ENCODE measurements at regions not wholly inside any gene's neighbourhood (a gene's known extent, or its start where the extent isn't known, plus 50 kb on each side); places are given as distances from the start of the nearest gene placed in this dataset.

DNA sequence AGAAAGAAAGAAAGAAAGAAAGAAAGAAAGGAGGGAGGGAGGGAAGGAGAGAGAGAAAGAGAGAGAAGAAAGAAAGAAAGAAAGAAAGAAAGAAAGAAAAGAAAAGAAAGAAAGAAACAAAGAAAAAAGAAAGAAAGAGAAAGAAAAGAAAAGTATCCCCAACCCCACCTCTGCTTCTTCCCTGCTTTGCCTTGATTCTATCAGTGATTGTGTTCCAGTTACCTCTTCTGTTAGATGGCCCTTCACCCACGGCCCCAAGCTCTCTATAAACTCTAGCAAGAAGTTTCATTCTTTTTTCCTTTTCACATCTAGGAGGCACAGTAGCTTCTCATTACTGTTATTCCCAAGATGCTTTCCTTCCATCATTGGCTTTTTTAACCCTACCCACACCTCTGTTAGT lies 1097.5 kb upstream of the ZEB2 start:
- intact Hi-C loops (cut with DNase I): no loop called here
- no peaks in the 10 kb centered on the region for H3K36me3 ChIP-seq
- H3K9me3 ChIP-seq: no peaks in the 10 kb centered on the region
- no peaks in the 10 kb centered on the region for H3K27me3 ChIP-seq
- no peak for DNase-seq
- WGBS, 3 donors: 79 to 93% (median 88%) methylated on average over 1 of the region's 1 CpG
- H3K27ac ChIP-seq: no peak overlapping the region
- H3K4me3 ChIP-seq: no peak overlapping the region
- H3K4me1 ChIP-seq (ENCODE audit: insufficient read depth): no peaks in the 10 kb centered on the region
- TF ChIP-seq EP300 (IDR thresholded peaks at IDR 0.05): no peak
- TF ChIP-seq POLR2A (IDR thresholded peaks at IDR 0.05): no peak
- TF ChIP-seq, protein P1, sequence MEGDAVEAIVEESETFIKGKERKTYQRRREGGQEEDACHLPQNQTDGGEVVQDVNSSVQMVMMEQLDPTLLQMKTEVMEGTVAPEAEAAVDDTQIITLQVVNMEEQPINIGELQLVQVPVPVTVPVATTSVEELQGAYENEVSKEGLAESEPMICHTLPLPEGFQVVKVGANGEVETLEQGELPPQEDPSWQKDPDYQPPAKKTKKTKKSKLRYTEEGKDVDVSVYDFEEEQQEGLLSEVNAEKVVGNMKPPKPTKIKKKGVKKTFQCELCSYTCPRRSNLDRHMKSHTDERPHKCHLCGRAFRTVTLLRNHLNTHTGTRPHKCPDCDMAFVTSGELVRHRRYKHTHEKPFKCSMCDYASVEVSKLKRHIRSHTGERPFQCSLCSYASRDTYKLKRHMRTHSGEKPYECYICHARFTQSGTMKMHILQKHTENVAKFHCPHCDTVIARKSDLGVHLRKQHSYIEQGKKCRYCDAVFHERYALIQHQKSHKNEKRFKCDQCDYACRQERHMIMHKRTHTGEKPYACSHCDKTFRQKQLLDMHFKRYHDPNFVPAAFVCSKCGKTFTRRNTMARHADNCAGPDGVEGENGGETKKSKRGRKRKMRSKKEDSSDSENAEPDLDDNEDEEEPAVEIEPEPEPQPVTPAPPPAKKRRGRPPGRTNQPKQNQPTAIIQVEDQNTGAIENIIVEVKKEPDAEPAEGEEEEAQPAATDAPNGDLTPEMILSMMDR (IDR thresholded peaks at IDR 0.05): no peak

DNA sequence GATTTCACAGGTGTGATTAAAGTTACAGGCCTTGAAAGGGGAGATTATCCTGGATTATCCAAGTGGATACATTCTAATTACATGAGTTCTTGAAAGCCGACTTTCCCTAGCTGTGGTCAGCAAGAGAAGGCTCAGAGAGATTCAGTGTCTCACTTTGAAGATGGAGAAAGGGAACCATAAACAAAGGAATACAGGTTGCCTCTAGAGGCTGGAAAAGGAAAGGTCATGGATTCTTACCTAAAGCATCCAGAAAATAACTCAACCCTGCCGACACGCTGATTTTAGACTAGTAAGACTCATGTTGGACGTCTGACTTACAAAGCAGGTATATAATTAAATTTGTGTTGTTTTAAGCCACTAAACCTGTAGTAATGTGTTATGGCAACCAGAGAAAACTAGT lies 1095.7 kb upstream of the ZEB2 start:
- Histone ChIP-seq H3K9me3 (no peaks in the 10 kb centered on the region), H3K27me3 (no peaks in the 10 kb centered on the region), H3K27ac (no peak overlapping the region), H3K4me3 (no peak overlapping the region), H3K4me1 (ENCODE audit: insufficient read depth) (no peaks in the 10 kb centered on the region), H3K36me3 (no peaks in the 10 kb centered on the region)
- intact Hi-C loops (cut with DNase I): no loop called here
- TF ChIP-seq, protein P1 (IDR thresholded peaks at IDR 0.05): no peak
- TF ChIP-seq EP300 (IDR thresholded peaks at IDR 0.05) (no peak), POLR2A (IDR thresholded peaks at IDR 0.05) (no peak)
- 94 to 98% (median 96%) methylated on average over 4 of the region's 4 CpGs for WGBS, 3 donors
- no peak for DNase-seq

DNA sequence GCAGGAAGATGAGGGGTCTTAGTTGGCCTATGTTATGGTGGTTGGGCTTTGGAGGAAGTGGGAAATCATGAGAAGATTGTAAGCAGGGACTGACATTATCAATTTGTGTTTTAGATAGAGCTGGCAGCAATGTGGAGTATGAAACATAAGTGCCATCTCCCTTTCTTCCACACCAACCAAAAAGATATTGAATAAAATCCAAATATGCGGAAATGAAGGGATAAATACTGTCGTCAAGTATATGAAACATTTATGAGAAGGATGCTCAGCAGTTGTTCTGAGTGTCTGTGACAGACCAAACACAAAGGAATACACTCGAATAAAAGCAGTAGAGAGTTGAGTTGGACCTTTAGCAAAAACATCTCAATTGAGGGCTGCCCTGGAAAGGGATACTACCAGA lies 1090.0 kb upstream of the ZEB2 start:
- intact Hi-C loops (cut with DNase I): no loop called here
- TF ChIP-seq, protein P1 (IDR thresholded peaks at IDR 0.05): no peak
- TF ChIP-seq EP300 (IDR thresholded peaks at IDR 0.05): no peak
- TF ChIP-seq POLR2A (IDR thresholded peaks at IDR 0.05): no peak
- Histone ChIP-seq H3K27ac (no peak overlapping the region), H3K36me3 (no peaks in the 10 kb centered on the region), H3K9me3 (no peaks in the 10 kb centered on the region), H3K4me3 (no peak overlapping the region), H3K27me3 (no peaks in the 10 kb centered on the region), H3K4me1 (ENCODE audit: insufficient read depth) (no peaks in the 10 kb centered on the region)
- DNase-seq: no peak
- WGBS, 3 donors: 95 to 99% (median 96%) methylated on average over 3 of the region's 3 CpGs

DNA sequence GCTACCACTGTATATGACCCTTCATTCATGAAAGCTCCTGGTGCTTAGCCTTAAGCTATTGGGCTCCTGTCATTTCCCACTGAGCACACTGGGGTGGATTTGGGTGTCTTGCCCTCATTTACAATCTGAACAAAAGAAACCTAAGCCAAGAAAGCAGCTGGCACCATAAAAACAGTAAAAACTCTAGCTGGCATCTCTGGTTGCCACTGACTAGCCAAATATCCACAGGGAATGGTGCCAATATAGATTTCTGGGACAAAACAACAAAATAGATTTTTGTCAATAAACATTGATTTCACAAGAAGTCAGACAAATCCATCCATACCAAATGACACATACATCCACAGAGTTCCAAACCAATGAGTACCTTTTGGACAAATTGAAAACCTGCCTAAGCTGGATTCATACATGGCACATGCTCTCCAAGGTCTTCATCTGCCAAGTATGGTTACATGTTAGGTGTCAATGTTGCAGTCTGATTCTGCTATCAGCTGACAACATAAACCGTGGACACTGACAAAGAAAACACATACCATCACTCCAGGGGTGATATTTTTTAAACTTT lies 1081.5 kb upstream of the ZEB2 start:
- no peaks in the 10 kb centered on the region for H3K9me3 ChIP-seq
- H3K4me3 ChIP-seq: no peak overlapping the region
- H3K27ac ChIP-seq: no peak overlapping the region
- no peak for DNase-seq
- H3K36me3 ChIP-seq: no peaks in the 10 kb centered on the region
- H3K4me1 ChIP-seq (ENCODE audit: insufficient read depth): peaks cover 2% of the 10 kb centered on the region
- H3K27me3 ChIP-seq: no peaks in the 10 kb centered on the region
- 67 to 70% (median 69%) methylated on average over 1 of the region's 1 CpG for WGBS, 3 donors
- intact Hi-C loops (cut with DNase I): no loop called here
- TF ChIP-seq POLR2A (IDR thresholded peaks at IDR 0.05) (no peak), EP300 (IDR thresholded peaks at IDR 0.05) (no peak)
- TF ChIP-seq, protein P1 (IDR thresholded peaks at IDR 0.05): no peak
